Activated naive CD4-positive, alpha-beta T cell treated with anti-CD3 and anti-CD28 coated beads, Interleukin-2, amount 50 U/mL, for 72 hours (primary cell): ENCODE measurements at regions not wholly inside any gene's neighbourhood (a gene's known extent, or its start where the extent isn't known, plus 50 kb on each side); places are given as distances from the start of the nearest gene placed in this dataset.
"Not testable (repeated sequence)": the region's sequence is repeated elsewhere in the genome, so short reads cannot be mapped to it uniquely, and the experiment has no call there.

ENCODE experiments used
- ATAC-seq, 2 donors: fragments of 150-1000 bp; cut with Tn5 transposase; 2 replicates each; pipeline ENCODE4 v1.10.0; 2021; ENCODE audit warnings: mild to moderate bottlenecking in 2 of 2, moderate library complexity in 2 of 2
- DNase-seq, 2 donors: peaks; one replicate each; pipeline ENCODE4 v3.0.0; 2021 to 2022; ENCODE audit warnings: low spot score in 2 of 2
- H3K27ac Mint-ChIP-seq, 2 donors: one replicate each; pipeline ENCODE4 v1.8.0; 2022; ENCODE audit warnings: mild to moderate bottlenecking in 2 of 2, mixed read lengths in 2 of 2
- H3K36me3 Mint-ChIP-seq, 2 donors: one replicate each; pipeline ENCODE4 v1.8.0; 2022; ENCODE audit warnings: mixed read lengths in 2 of 2
- H3K9me3 Mint-ChIP-seq, 2 donors: one replicate each; pipeline ENCODE4 v1.8.0; 2022; ENCODE audit warnings: mixed read lengths in 2 of 2

- H3K9me3 Mint-ChIP-seq = no peaks in the 10 kb centered on the region
- ATAC-seq = no peak
- no peak for DNase-seq
- no peak overlapping the region for H3K27ac Mint-ChIP-seq
- H3K36me3 Mint-ChIP-seq = no peaks in the 10 kb centered on the region
Observed at GRCh38 chr11:82194521-82194920, 539.1 kb downstream of the FAM181B start.

DNA sequence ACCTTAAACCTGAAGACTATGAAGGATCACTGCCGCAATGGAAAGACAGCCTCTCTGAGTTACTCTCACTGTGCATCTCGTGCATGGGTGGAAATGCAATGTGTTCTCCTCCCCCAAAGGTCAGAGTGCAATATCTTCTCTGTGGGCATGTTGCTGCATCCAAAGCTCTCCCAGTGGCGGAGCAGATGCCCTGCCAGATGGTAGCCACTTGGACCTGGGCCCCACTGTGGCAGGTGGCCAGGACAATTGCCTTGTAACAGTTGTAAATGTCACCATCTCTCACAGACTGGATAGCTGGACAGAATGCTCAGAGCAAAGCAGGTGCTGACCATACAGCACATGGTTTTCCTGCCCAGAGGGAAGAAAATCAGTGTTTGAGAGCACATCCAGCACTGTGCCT, 542.0 kb downstream of the FAM181B start:
- no peak overlapping the region for H3K27ac Mint-ChIP-seq
- ATAC-seq (no peak), DNase-seq (no peak)
- H3K9me3 Mint-ChIP-seq = no peaks in the 10 kb centered on the region
- H3K36me3 Mint-ChIP-seq = no peaks in the 10 kb centered on the region

GRCh38 chr11:82185925-82186324, 547.7 kb downstream of the FAM181B start:
- H3K27ac Mint-ChIP-seq = no peak overlapping the region
- no peaks in the 10 kb centered on the region for H3K9me3 Mint-ChIP-seq
- ATAC-seq = no peak
- H3K36me3 Mint-ChIP-seq = no peaks in the 10 kb centered on the region
- DNase-seq = no peak

DNA sequence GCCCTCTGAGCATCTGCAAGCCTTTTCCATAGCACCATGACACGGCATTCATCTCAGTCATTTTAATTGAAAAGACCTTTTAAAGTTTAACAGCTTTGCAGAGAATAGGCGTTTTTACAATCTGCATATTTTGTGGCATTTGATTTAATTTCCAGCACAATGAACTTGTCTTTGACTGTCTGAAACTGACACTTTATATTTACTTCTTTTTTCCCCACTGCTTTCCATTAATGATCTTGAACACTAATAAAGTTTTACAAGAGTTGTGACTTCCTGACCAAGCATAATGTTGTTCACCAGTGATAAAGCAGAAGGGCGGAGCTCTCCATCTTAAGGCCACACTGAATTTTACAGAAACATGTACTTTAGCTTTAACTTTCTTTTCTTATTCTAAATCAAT, 548.7 kb downstream of the FAM181B start:
- Mint-ChIP-seq H3K9me3 (peaks cover 0 to 4% of the 10 kb centered on the region in 2 donors), H3K27ac (no peak overlapping the region), H3K36me3 (no peaks in the 10 kb centered on the region)
- DNase-seq (no peak), ATAC-seq (no peak)

- no peaks in the 10 kb centered on the region for H3K36me3 Mint-ChIP-seq
- DNase-seq (no peak), ATAC-seq (no peak)
- peaks cover 0 to 4% of the 10 kb centered on the region in 2 donors for H3K9me3 Mint-ChIP-seq
- no peak overlapping the region for H3K27ac Mint-ChIP-seq
Observed at GRCh38 chr11:82183346-82183745, 550.3 kb downstream of the FAM181B start.

GRCh38 chr11:82182697-82183096, 551.0 kb downstream of the FAM181B start:
- H3K36me3 Mint-ChIP-seq, H3K27ac Mint-ChIP-seq, ATAC-seq, H3K9me3 Mint-ChIP-seq, DNase-seq: not testable (repeated sequence)

- DNase-seq = peak in 1 of 2 donors; percentile 48
- ATAC-seq, H3K27ac Mint-ChIP-seq, H3K9me3 Mint-ChIP-seq, H3K36me3 Mint-ChIP-seq: not testable (repeated sequence)
Observed at GRCh38 chr11:82181796-82182195, 551.9 kb downstream of the FAM181B start.

- peaks cover 0 to 4% of the 10 kb centered on the region in 2 donors for H3K9me3 Mint-ChIP-seq
Observed at GRCh38 chr11:82176945-82177344, 556.7 kb downstream of the FAM181B start.

DNA sequence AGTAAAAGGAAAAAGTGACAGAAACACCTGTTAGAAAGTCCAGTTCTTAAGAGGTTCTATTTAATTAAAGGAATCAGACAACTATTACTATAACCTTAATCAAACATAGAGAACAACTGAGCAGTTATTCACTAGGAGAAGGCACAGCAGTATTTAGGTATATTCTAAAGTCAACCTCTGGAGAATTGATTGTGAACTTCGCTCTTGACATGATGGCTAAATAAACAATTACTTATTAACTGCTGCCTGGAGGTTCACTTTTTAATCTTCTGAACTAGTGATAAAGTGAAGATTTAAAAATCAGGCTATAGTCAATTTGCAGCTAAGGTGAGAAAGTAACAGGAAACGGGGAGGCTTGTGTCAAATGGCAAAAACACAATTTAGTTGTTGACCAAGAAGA, 557.3 kb downstream of the FAM181B start:
- DNase-seq = no peak
- Mint-ChIP-seq H3K27ac (no peak overlapping the region), H3K36me3 (no peaks in the 10 kb centered on the region), H3K9me3 (peaks cover 0 to 4% of the 10 kb centered on the region in 2 donors)
- no peak for ATAC-seq

More at GRCh38 chr11:82176945-82177344, 556.7 kb downstream of the FAM181B start:
- H3K27ac Mint-ChIP-seq = no peak overlapping the region
- H3K36me3 Mint-ChIP-seq = no peaks in the 10 kb centered on the region
- no peak for DNase-seq
- no peak for ATAC-seq

GRCh38 chr11:82174610-82175009, 559.1 kb downstream of the FAM181B start:
- H3K36me3 Mint-ChIP-seq = no peaks in the 10 kb centered on the region
- DNase-seq = no peak
- H3K27ac Mint-ChIP-seq = no peak overlapping the region
- no peak for ATAC-seq
- H3K9me3 Mint-ChIP-seq = no peaks in the 10 kb centered on the region

- Mint-ChIP-seq H3K36me3 (no peaks in the 10 kb centered on the region), H3K9me3 (no peaks in the 10 kb centered on the region), H3K27ac (no peak overlapping the region)
- DNase-seq = no peak
- ATAC-seq = no peak
Observed at GRCh38 chr11:82146789-82147188, 586.9 kb downstream of the FAM181B start.

- Mint-ChIP-seq H3K36me3 (no peaks in the 10 kb centered on the region), H3K27ac (no peak overlapping the region), H3K9me3 (no peaks in the 10 kb centered on the region)
- DNase-seq = no peak
- ATAC-seq = no peak
Observed at GRCh38 chr11:82118946-82119345, 614.7 kb downstream of the FAM181B start.

DNA sequence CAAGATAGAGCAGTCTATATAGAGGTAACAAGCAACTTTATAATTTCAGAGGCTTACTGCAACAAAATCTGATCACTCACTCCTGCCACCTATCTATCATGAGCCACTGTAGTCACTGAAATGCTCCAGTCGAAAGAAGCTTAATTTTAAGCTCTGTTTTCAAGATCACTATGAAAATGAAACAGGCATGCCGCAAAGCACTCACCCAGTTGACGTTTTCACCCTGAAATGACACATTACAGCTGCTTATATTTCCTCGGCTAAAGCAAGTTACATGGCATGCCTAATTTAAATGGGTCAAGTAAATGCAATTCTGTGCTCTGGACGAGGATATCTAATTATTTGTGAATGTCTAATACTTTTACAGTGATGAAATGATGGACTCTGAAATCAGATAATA, 616.3 kb downstream of the FAM181B start:
- DNase-seq = no peak
- H3K36me3 Mint-ChIP-seq = no peaks in the 10 kb centered on the region
- H3K9me3 Mint-ChIP-seq = no peaks in the 10 kb centered on the region
- ATAC-seq = no peak
- H3K27ac Mint-ChIP-seq = no peak overlapping the region

DNA sequence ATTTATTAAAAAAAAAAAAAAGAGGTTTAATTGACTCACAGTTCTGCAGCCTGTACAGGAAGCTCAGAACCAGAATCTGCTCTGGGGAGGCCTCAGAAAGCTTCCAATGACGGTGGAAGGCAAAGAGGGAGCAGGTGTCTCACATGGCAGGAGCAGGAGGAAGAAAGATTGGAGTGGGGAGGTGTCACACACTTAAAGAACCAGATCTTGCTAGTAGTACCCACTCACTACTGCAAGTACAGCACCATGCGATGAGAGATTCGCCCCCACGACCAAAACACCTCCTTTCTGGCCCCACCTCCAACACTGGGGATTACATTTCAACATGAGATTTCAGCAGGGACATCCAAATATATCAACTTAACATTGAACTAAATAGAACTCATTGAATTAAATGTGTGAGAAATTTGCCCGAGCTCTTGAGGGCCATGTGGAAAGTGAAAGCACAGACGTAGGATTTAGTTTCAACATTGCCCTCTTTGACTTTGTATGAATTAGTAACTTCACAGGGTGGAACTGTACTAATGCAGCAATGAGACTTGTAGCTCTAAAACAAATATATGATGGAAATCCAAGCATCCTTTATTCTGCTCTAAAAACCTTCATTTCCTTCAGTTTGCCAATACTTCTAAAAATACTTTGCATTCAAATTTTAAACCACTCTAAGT, 628.2 kb downstream of the FAM181B start:
- DNase-seq (no peak), ATAC-seq (no peak)
- Mint-ChIP-seq H3K9me3 (no peaks in the 10 kb centered on the region), H3K27ac (no peak overlapping the region), H3K36me3 (no peaks in the 10 kb centered on the region)

- Mint-ChIP-seq H3K9me3 (peaks cover 7 to 9% of the 10 kb centered on the region in 2 donors), H3K27ac (no peak overlapping the region), H3K36me3 (no peaks in the 10 kb centered on the region)
- DNase-seq (no peak), ATAC-seq (no peak)
Observed at GRCh38 chr11:82092904-82093303, 640.8 kb downstream of the FAM181B start.

GRCh38 chr11:82089426-82089825, 644.2 kb downstream of the FAM181B start:
- no peaks in the 10 kb centered on the region for H3K36me3 Mint-ChIP-seq
- no peak overlapping the region for H3K27ac Mint-ChIP-seq
- ATAC-seq = no peak
- no peak for DNase-seq
- H3K9me3 Mint-ChIP-seq = no peaks in the 10 kb centered on the region

DNA sequence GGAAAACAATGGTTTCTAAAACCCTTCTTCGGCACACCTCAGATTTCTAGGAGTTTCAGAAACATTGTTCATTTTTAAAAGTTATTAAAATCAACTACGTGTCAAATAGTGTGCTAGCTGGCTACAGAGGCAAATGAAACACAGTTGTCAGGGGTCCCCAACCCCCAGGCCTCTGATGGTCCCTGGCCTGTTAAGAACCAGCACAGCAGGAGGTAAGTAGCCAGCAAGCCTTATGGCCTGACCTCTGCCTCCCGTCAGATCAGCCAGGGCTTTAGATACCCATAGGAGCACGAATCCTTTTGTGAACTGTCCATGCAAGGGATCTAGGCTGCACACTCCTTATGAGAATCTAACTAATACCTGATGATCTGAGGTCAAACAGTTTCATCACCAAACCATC, 648.2 kb downstream of the FAM181B start:
- H3K9me3 Mint-ChIP-seq = no peaks in the 10 kb centered on the region
- no peaks in the 10 kb centered on the region for H3K36me3 Mint-ChIP-seq
- DNase-seq = no peak
- no peak overlapping the region for H3K27ac Mint-ChIP-seq
- no peak for ATAC-seq

DNA sequence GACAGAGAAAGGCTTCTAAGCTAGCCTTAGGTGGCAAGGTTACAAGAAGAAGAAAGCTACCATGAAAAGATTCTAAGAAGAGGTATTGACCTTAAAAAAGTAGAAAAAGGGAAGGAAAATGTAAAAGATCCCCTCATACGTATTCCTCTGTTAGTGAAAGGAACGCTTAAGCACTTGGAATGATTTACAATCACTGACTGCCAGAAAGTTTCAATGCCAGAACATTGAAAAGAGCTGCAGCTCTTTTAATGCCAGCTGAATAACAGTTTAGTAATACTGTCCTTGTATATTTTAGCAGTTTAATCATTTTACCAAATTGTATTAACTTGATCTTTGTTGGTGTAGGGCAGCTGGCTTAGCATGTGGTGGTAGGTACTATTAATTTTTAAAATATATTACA, 650.7 kb downstream of the FAM181B start:
- H3K27ac Mint-ChIP-seq = peak overlapping the region in 1 of 2 donors; percentile 26
- no peaks in the 10 kb centered on the region for H3K36me3 Mint-ChIP-seq
- DNase-seq (no peak), ATAC-seq (no peak)
- no peaks in the 10 kb centered on the region for H3K9me3 Mint-ChIP-seq
